Naive thymus-derived CD8-positive, alpha-beta T cell (primary cell): ENCODE measurements at regions not wholly inside any gene's neighbourhood (a gene's known extent, or its start where the extent isn't known, plus 50 kb on each side); places are given as distances from the start of the nearest gene placed in this dataset.

Source experiments
- ATAC-seq, 2 donors: fragments of 150-1000 bp; cut with Tn5 transposase in 1 of 2; sonication (Bioruptor Pico), chemical (Tn5 transposase) in 1 of 2; 1 replicate in 1 of 2; 2 replicates in 1 of 2; pipeline ENCODE4 v1.10.0; 2021; ENCODE audit warnings: mild to moderate bottlenecking in 2 of 2, moderate library complexity in 2 of 2
- POLR2A ChIA-PET: fragments of 350-600 bp; sonication (Branson Sonifier 250); formaldehyde crosslinking; loops from one replicate; lab custom pipeline; 2021; ENCODE audit warnings: antibody characterized with exemption; lab: Charles Lee
- DNase-seq, 10 donors: peaks; one replicate each; pipeline versions ENCODE4 v3.0.0 to v3.0.0-alpha.2; 2020 to 2022
- H3K27ac Mint-ChIP-seq, 10 donors: one replicate each; pipeline ENCODE4 v1.8.0; 2020 to 2022; ENCODE audit warnings: mild to moderate bottlenecking in 10 of 10, mixed read lengths in 10 of 10, moderate library complexity in 4 of 10, inconsistent platforms in 1 of 10
- H3K27me3 Mint-ChIP-seq, 5 donors: one replicate each; pipeline ENCODE4 v1.8.0; 2021 to 2022; ENCODE audit warnings: mixed read lengths in 5 of 5
- H3K36me3 Mint-ChIP-seq, 3 donors: one replicate each; pipeline ENCODE4 v1.8.0; 2020 to 2022; ENCODE audit warnings: mixed read lengths in 3 of 3, mild to moderate bottlenecking in 2 of 3, inconsistent platforms in 1 of 3
- H3K4me1 Mint-ChIP-seq, 4 donors: one replicate each; pipeline ENCODE4 v1.8.0; 2021 to 2022; ENCODE audit warnings: mixed read lengths in 4 of 4
- H3K4me3 Mint-ChIP-seq, 10 donors: one replicate each; pipeline ENCODE4 v1.8.0; 2020 to 2022; ENCODE audit warnings: mild to moderate bottlenecking in 10 of 10, mixed read lengths in 10 of 10, moderate library complexity in 6 of 10, inconsistent platforms in 1 of 10
- H3K9me3 Mint-ChIP-seq, 9 donors: one replicate each; pipeline ENCODE4 v1.8.0; 2020 to 2022; ENCODE audit warnings: mixed read lengths in 9 of 9, mild to moderate bottlenecking in 3 of 9, inconsistent platforms in 1 of 9, moderate library complexity in 1 of 9

DNA sequence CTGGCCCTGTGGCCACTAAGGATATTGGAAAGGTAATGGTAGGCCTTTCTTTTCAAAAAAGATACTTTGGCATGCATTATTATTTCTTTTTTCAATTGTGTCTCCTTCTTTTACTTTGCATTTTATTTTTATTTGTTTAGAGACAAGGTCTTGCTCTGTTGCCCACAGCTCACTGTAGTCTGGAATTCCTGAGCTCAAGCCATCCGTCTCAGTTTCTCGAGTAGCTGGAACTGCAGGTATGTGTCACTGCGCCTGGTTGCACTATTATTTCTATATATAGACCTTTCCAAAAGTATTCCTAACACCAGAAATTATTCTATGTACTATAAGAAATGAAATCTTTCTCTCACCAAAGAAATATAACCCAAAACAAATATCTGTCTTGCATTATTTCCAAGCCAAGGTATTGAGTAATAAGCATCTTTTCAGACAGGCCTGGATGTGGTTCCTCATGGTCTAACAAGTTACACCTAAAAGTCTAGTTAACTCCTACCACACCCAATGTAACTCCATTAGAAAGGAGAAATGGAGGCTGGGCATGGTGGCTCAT lies 500.8 kb upstream of the ANKRD30A start:
- no peaks in the 10 kb centered on the region for H3K4me1 Mint-ChIP-seq
- POLR2A ChIA-PET: no interaction called here
- peaks cover 0 to 8% (median 4%) of the 10 kb centered on the region in 3 donors for H3K36me3 Mint-ChIP-seq
- H3K9me3 Mint-ChIP-seq: peaks cover 0 to 31% (median 11%) of the 10 kb centered on the region in 9 donors
- no peak overlapping the region for H3K27ac Mint-ChIP-seq
- no peak overlapping the region for H3K4me3 Mint-ChIP-seq
- ATAC-seq: no peak
- no peaks in the 10 kb centered on the region for H3K27me3 Mint-ChIP-seq
- no peak for DNase-seq

DNA sequence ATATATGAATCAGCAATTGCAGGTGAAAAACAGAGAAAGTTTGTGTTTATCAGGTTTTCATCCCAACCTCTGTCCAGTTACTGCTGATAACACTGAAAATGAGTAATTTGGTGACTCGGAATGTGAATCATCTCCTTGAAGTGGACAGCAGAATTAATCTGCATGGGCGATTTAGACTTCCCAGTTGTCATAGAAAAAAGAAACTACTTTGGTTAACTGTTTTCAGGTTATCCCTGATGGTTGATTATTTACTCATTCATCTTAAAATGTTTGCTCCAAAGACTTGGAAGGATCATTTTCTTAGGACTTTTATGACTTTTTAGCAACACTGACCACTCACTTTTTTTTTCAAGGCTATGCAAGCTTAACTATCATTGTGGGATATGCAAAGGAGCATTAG lies 504.1 kb upstream of the ANKRD30A start:
- Mint-ChIP-seq H3K9me3 (peaks cover 0 to 31% (median 14%) of the 10 kb centered on the region in 9 donors), H3K4me3 (no peak overlapping the region), H3K36me3 (peaks cover 0 to 8% (median 4%) of the 10 kb centered on the region in 3 donors), H3K27me3 (no peaks in the 10 kb centered on the region), H3K4me1 (no peaks in the 10 kb centered on the region), H3K27ac (no peak overlapping the region)
- ATAC-seq (no peak), DNase-seq (no peak)
- POLR2A ChIA-PET: no interaction called here

DNA sequence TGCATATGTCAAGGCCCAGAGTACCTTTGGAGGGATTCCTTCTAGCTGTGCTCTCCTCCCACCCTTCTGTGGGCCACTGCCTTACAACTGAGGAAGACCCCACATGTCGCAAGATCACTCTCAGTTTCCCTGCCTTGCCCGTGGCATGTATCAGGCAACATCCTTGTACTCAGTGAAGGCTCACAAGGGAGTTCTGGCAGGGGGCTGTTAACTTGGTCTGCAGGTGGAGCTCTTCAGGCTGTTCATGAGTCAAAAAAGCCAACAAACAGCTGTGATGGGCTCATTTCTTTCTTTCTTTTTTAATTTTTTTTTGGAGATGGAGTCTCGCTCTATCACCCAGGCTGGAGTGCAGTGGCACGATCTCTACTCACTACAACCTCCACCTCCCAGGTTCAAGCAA lies 513.0 kb upstream of the ANKRD30A start:
- Mint-ChIP-seq H3K36me3 (no peaks in the 10 kb centered on the region), H3K27me3 (no peaks in the 10 kb centered on the region), H3K27ac (no peak overlapping the region)

DNA sequence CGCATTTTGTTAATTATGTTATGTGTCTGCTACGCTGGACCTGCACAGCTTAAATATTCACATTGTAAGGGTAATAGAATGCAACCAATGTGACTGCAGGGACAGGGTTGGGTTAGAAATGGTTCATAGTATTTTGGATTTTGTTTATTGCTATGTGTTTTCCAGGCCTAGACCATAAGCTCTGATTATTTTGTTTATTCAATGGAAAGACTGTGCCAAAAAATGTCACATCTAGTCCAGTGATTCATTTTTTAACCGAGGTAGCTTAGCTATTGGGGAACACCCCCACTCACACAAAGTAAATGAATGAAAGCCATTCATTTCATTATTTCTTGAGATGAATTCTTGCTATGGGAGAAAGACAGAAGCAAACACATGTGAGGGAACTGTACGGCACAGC lies 516.5 kb upstream of the ANKRD30A start:
- POLR2A ChIA-PET: no interaction called here
- no peak for ATAC-seq
- no peak for DNase-seq
- Mint-ChIP-seq H3K9me3 (peaks cover 0 to 14% (median 0%) of the 10 kb centered on the region in 9 donors), H3K4me1 (no peaks in the 10 kb centered on the region), H3K4me3 (no peak overlapping the region), H3K27me3 (no peaks in the 10 kb centered on the region), H3K27ac (no peak overlapping the region), H3K36me3 (no peaks in the 10 kb centered on the region)

More for the DNA sequence above, 513.0 kb upstream of the ANKRD30A start:
- POLR2A ChIA-PET: no interaction called here
- Mint-ChIP-seq H3K4me3 (no peak overlapping the region), H3K9me3 (peaks cover 0 to 12% (median 5%) of the 10 kb centered on the region in 9 donors), H3K4me1 (no peaks in the 10 kb centered on the region)
- no peak for DNase-seq
- ATAC-seq: no peak

DNA sequence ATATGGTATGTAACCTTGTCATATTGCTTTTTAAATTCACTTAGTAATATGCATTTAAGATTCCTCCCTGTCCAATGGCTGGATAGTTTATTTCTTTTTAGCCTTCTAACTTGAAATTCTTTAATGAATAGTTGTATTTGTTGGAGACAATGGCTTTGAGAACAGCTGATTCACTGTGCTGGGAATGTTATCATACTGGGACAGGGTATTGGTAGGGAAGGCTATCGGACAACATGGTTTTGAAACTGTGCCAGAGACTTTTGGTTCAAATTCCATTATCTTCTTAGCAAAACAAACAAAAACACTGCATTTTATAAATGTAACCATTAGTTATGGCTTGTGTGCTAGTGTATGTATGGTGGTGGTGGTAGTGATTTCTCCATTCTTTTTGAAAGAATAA lies 517.1 kb upstream of the ANKRD30A start:
- Mint-ChIP-seq H3K27me3 (no peaks in the 10 kb centered on the region), H3K36me3 (no peaks in the 10 kb centered on the region), H3K27ac (peak overlapping the region in 1 of 10 donors; percentile 71), H3K4me1 (no peaks in the 10 kb centered on the region), H3K4me3 (no peak overlapping the region), H3K9me3 (peaks cover 0 to 10% (median 0%) of the 10 kb centered on the region in 9 donors)
- DNase-seq (no peak), ATAC-seq (no peak)
- POLR2A ChIA-PET: no interaction called here

DNA sequence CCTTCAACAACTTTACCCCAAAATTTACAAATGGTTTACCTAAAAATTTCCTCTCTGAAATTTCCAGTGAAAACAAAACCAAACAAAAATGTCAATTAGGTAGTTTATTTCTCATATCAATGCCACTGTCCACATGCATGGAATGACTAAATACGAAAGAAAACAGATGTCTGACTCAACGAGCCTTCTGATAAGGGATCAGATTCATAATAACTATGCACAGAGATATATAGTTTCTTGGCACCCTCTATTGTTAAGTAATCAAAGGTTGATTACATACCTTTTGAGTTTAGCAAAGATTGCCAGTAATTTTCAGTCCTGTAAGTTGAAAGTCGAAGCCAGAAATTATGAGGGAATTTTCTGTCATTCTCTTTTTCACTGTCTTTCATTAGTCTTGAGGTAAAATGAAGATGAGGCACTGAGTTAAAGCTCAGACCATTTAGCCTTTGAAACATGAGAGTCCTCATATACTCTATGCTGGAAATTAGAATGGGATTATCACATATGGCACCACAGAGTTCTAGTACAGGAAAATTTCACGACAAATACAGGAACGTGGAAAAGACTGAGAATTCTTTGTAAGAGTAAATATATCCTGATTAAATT lies 519.1 kb upstream of the ANKRD30A start:
- H3K27me3 Mint-ChIP-seq: no peaks in the 10 kb centered on the region
- no peak for DNase-seq
- H3K36me3 Mint-ChIP-seq: no peaks in the 10 kb centered on the region
- no peak for ATAC-seq
- H3K4me3 Mint-ChIP-seq: no peak overlapping the region
- POLR2A ChIA-PET: no interaction called here
- peaks cover 0 to 10% (median 3%) of the 10 kb centered on the region in 9 donors for H3K9me3 Mint-ChIP-seq
- H3K4me1 Mint-ChIP-seq: no peaks in the 10 kb centered on the region
- H3K27ac Mint-ChIP-seq: no peak overlapping the region

DNA sequence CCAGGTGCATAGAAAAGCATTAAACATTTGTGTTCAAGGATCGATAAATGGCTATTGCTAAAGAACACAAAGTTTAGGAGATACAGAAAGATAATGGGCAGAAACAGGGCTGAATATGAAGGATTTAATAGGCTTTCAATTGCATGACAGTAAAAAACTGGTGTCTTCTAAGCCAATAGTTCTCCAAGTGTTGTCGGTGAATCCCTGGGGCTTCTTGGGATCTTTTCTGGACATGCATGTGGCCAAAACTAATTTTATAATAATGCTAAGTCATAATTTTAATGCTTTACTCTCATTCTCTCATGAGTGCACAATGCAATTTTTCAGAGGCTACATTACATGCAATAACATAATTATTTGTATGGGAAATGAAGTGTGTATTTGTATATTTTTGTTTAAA lies 521.1 kb upstream of the ANKRD30A start:
- POLR2A ChIA-PET: no interaction called here
- Mint-ChIP-seq H3K27ac (no peak overlapping the region), H3K27me3 (no peaks in the 10 kb centered on the region), H3K4me1 (no peaks in the 10 kb centered on the region), H3K9me3 (peaks cover 0 to 16% (median 6%) of the 10 kb centered on the region in 9 donors), H3K36me3 (no peaks in the 10 kb centered on the region), H3K4me3 (no peak overlapping the region)
- DNase-seq: no peak
- ATAC-seq: no peak

DNA sequence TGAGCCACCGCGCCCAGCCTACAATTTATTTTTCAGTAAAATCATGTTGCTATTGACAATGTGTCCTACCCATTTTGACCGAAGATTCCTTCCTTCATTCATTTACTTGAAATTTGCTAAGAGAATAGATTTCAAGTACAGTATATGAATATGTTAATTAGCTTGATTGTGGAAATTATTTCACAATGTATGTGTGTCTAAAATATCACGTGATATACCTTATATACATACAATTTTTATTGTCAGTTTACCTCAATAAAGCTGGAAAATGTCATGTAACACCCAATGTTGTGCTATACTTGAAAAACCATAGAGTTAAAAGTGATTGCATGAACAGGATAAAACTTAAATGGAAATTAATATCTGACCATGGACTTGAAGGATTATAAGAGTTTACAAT lies 521.7 kb upstream of the ANKRD30A start:
- POLR2A ChIA-PET: no interaction called here
- Mint-ChIP-seq H3K4me3 (no peak overlapping the region), H3K36me3 (no peaks in the 10 kb centered on the region), H3K27me3 (no peaks in the 10 kb centered on the region), H3K27ac (no peak overlapping the region), H3K9me3 (peaks cover 0 to 16% (median 6%) of the 10 kb centered on the region in 9 donors), H3K4me1 (no peaks in the 10 kb centered on the region)
- no peak for DNase-seq
- ATAC-seq: no peak

DNA sequence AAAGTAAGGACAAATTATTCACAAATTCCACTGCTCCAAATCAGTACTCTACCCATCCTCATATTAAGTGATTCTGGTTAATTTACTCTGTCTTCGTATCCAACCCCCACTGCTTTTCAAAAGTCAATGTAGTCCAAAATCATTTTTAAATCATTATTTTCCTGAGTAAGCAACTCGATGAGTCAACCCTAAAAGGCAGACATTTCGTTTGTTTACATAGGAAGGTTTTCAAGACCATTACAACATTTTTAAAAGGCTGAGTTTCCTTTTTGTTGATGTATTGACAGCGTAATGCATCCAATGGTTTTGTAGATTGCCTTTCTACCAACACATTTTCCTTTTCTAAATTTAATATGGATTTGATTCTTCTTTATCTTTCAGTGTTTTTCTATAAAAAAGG lies 523.0 kb upstream of the ANKRD30A start:
- ATAC-seq (no peak), DNase-seq (no peak)
- Mint-ChIP-seq H3K9me3 (peaks cover 0 to 13% (median 3%) of the 10 kb centered on the region in 9 donors), H3K27me3 (no peaks in the 10 kb centered on the region), H3K36me3 (no peaks in the 10 kb centered on the region), H3K4me3 (no peak overlapping the region), H3K27ac (no peak overlapping the region), H3K4me1 (no peaks in the 10 kb centered on the region)
- POLR2A ChIA-PET: no interaction called here

DNA sequence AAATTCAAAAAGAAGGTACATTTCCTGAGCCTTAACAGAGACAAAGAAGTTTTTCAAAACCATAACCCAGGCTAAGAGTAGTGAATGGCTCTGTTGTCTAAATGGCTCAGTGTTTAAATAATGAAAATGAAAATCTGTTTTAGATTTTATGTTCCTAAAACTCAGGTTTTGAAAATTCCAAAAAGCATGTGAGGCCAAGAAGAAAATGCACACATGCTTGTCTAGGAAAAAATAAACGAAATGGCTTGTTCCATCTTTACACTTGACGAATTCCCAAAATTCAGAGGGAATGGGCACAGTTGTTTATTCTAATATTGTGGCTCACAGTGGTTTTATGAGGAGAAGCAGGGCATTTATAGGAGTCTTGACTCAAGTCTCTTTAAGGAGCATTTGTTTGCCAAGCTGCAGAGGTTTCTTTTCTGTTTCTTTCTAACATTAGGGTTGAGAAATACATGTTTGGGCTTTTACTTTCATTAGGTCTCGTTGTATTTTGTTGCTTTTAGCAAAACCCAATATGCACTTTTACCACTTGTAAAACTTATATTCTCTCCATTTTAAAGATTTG lies 527.6 kb upstream of the ANKRD30A start:
- Mint-ChIP-seq H3K4me1 (no peaks in the 10 kb centered on the region), H3K27me3 (no peaks in the 10 kb centered on the region), H3K27ac (no peak overlapping the region), H3K4me3 (no peak overlapping the region), H3K9me3 (peaks cover 0 to 20% (median 10%) of the 10 kb centered on the region in 9 donors), H3K36me3 (no peaks in the 10 kb centered on the region)
- ATAC-seq: no peak
- no peak for DNase-seq
- POLR2A ChIA-PET: no interaction called here

DNA sequence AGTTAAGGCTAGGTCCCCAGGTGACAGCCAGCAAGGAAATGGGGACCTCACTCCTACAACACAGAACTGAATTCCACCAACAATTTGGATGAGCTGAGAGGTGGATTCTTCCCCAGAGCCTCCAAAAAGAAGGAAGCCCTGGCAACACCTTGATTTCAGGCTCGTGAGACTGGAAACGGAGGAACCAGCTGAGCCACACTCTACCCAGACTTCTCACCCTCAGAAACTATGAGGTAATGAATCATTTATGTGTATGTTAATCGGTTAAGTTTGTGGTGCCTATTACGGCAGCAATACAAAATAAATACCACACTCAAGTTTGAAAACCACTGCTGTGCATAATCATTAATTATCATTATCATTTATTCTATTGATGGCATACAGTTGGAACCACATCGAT lies 532.4 kb upstream of the ANKRD30A start:
- DNase-seq (no peak), ATAC-seq (no peak)
- no peaks in the 10 kb centered on the region for H3K36me3 Mint-ChIP-seq
- no peaks in the 10 kb centered on the region for H3K4me1 Mint-ChIP-seq
- peaks cover 5 to 23% (median 9%) of the 10 kb centered on the region in 9 donors for H3K9me3 Mint-ChIP-seq
- H3K27me3 Mint-ChIP-seq: no peaks in the 10 kb centered on the region
- no peak overlapping the region for H3K27ac Mint-ChIP-seq
- POLR2A ChIA-PET: no interaction called here
- no peak overlapping the region for H3K4me3 Mint-ChIP-seq

DNA sequence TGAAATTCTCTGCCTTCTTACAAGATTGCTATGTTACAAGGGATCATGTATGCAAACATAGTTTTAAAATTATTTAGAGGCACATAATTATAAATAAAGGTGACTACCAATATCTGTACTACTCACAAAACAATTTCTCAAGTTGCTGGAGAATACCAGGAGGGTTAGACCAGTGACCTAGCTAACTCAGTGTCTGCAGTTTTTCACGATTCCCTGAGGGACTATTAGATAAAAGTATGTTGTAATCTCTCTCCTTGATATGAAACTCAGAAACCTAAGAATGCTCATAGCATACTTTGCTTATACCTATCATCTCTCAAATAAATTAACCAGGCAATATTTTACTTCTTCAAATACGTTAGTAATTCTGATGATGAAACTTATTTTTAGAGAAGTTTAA lies 534.0 kb upstream of the ANKRD30A start:
- H3K4me1 Mint-ChIP-seq: no peaks in the 10 kb centered on the region
- POLR2A ChIA-PET: no interaction called here
- H3K27ac Mint-ChIP-seq: no peak overlapping the region
- H3K4me3 Mint-ChIP-seq: no peak overlapping the region
- H3K9me3 Mint-ChIP-seq: peaks cover 5 to 16% (median 10%) of the 10 kb centered on the region in 9 donors
- H3K27me3 Mint-ChIP-seq: no peaks in the 10 kb centered on the region
- DNase-seq: no peak
- no peak for ATAC-seq
- H3K36me3 Mint-ChIP-seq: no peaks in the 10 kb centered on the region

DNA sequence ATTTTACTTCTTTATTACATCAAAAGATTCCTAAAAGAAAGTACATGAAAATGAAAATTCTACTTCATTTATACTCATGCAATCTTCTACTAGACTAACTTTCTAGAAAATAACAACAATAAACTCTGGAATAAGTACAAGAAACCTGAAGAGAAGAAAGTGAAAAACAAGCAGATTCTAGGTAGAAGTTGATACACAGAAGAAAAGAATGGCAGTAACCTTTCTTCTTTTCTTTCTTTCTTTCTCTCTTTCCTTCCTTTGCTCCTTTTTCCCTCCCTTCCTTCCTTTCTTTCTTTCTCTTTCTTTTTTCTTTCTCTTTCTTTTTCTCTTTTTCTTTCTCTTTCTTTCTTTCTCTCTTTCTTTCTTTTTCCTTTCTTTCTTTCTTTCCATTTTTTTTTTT lies 541.7 kb upstream of the ANKRD30A start:
- no peaks in the 10 kb centered on the region for H3K4me1 Mint-ChIP-seq
- no peaks in the 10 kb centered on the region for H3K27me3 Mint-ChIP-seq
- no peak overlapping the region for H3K4me3 Mint-ChIP-seq
- POLR2A ChIA-PET: no interaction called here
- no peak overlapping the region for H3K27ac Mint-ChIP-seq
- H3K9me3 Mint-ChIP-seq: peaks cover 2 to 38% (median 17%) of the 10 kb centered on the region in 9 donors
- no peak for DNase-seq
- H3K36me3 Mint-ChIP-seq: peaks cover 0 to 6% (median 0%) of the 10 kb centered on the region in 3 donors
- ATAC-seq: no peak

DNA sequence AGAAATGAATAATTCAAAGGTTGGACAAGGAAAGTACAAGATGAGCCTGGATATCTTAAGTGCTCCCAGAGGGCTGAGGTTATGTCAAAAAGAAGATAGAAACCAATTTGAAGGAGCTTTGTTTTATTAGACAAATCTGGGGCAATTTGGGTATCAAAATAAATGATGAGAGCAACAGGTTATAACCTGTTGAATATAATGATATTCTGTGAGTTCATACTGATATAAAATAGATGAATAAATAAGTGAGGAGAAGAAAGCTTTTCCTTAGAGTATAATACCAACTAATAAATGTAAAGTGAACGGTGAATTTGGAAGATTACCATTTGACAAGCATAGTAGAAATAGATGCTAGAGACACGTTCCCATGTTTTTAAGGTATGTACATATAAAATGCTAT lies 544.2 kb upstream of the ANKRD30A start:
- DNase-seq: no peak
- no peak for ATAC-seq
- Mint-ChIP-seq H3K36me3 (peaks cover 0 to 6% (median 0%) of the 10 kb centered on the region in 3 donors), H3K27me3 (no peaks in the 10 kb centered on the region), H3K4me1 (no peaks in the 10 kb centered on the region), H3K9me3 (peaks cover 1 to 50% (median 24%) of the 10 kb centered on the region in 9 donors), H3K4me3 (no peak overlapping the region), H3K27ac (no peak overlapping the region)
- POLR2A ChIA-PET: no interaction called here
